GM21423 (cell line): ENCODE measurements at regions not wholly inside any gene's neighbourhood (a gene's known extent, or its start where the extent isn't known, plus 50 kb on each side); places are given as distances from the start of the nearest gene placed in this dataset.
"Not testable (repeated sequence)": the region's sequence is repeated elsewhere in the genome, so short reads cannot be mapped to it uniquely, and the experiment has no call there.

ENCODE experiments used
- ATAC-seq: cut with Tn5 transposase; IDR thresholded peaks from one replicate; pipeline ENCODE4 v1.9.1; 2021; ENCODE audit warnings: mild to moderate bottlenecking, moderate library complexity; ENCODE audit not compliant: unreplicated experiment

DNA sequence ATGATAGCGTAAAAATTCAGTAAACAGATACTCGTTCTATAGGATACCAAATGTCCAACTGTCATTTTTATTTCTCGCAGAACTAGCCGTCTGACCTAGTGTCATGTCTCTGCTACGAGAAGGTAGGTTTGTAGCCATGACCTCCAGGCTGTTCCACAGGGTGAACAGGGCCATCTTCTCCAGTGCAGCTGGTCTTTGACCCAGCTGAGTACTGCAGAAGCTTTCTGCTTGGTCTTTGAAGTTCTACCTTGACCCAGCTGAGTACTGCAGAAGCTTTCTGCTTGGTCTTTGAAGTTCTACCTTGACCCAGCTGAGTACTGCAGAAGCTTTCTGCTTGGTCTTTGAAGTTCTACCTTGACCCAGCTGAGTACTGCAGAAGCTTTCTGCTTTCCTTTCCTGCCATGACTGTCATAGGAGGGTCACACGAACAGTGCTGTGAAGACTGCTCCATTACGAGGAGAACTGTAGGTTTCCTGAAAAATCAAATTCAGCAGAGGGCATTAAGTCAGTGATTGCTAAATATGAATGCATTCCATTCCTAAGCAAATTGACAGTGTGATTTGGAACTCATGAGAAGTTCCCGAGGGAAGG lies 532.8 kb upstream of the NRP1 start:
- not testable (repeated sequence) for ATAC-seq

GRCh38 chr10:33863352-33863751 lies 528.9 kb upstream of the NRP1 start:
- ATAC-seq, result no peak

GRCh38 chr10:33862536-33863105 lies 528.2 kb upstream of the NRP1 start:
- no peak for ATAC-seq

GRCh38 chr10:33861833-33862232 lies 527.4 kb upstream of the NRP1 start:
- no peak for ATAC-seq

DNA sequence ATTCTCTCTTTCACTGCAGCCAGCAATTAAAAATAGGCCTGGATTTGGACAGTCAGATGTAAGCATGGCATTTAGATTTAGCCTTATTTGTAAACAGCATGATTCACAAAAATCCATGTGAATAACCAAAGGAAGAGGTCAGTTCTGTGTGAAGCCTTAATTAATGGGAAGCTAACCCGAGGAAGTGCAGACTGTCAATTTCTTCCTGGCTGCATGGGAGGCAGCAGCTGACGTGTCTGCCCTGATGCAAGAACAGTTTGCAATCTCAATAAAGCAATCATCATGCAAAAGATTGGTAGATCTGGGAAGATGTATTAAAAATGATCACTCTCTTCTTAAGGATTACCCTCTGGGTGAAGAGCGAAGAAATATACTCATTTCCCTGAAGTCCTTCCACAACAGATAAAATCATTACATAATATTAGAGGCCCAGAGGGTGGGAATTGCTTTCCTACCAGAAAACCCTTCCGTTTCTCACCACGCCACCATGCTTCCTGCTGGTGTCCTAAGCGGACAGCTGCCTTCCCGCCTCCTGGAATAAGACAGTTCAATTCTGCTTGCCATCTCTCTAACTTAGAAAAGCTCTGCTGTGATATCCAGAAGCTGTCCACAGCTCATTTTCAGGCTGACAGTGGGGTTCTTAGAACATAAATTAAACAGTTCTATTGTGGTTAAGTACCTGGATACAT lies 526.7 kb upstream of the NRP1 start:
- ATAC-seq, result no peak

DNA sequence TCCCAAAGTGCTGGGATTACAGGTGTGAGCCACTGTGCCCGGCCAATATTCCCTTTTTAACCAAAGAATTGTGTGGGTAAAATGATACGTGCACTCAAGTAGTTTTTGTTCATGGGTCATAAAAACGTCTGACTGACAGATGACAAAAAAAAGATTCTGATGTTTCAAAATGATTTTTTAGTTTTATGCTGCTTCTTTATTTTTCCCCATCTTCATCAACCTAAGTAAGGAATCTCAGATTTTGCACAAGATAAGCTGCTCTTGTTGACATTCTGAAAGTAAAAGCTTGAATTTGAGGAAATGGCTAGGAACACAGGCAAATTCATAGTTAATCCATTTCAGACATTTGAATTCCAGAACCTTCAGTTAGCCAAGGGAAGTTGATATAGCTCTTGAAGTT lies 526.1 kb upstream of the NRP1 start:
- no peak for ATAC-seq

- ATAC-seq, result no peak
Observed at GRCh38 chr10:33859319-33860022, 525.0 kb upstream of the NRP1 start.

DNA sequence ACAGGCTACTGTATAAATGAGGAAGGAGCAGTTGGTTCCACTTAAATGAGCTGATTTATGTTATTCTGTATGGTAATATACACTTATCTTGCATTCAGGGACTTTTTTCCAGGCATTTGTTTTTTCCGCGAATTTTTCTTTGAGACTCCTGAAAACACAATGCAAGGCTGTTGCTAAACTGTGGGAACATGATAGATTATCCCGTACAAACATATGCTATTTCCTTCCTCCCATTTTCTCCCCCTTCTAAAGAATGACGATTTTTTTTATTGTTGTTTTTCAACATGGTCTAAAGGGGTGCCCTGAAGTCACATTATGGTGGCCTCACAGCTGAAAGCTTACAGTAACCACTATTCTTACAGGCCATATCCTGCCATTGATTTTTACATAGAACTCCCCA lies 523.9 kb upstream of the NRP1 start:
- ATAC-seq, result no peak

- ATAC-seq, result not testable (repeated sequence)
Observed at GRCh38 chr10:33853221-33853620, 518.8 kb upstream of the NRP1 start.

DNA sequence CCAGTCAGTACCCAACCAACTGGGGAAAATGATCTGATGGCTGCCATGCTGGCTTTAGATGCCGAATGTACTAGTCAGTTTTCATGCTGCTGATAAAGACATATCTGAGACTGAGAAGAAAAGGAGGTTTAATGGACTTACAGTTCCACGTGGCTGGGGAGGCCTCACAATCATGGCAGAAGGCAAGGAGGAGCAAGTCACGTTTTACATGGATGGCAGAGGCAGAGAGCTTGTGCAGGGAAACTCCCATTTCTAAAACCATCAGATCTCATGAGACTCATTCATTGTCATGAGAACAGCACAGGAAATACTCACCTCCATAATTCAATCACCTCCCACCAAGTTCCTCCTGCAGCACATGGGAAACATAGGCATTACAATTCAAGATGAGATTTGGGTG lies 508.9 kb upstream of the NRP1 start:
- no peak for ATAC-seq

DNA sequence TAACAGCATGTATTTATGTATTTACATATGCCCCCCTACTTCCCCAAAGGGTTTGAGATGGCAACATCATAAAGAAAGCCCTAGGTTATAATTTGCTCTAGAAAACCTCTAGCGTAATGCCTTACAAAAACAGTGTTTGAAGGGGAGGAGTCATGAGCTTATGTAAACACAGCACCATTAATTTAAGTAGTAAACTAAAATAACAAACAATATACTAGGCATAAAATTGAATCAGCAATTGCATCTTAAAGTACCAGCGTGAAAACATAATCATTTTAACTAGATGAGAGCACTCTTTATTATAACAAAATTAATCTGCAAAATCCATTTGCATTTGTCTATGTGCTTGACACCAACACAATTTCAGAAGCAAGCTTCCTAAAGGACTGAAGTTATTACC lies 507.2 kb upstream of the NRP1 start:
- no peak for ATAC-seq

DNA sequence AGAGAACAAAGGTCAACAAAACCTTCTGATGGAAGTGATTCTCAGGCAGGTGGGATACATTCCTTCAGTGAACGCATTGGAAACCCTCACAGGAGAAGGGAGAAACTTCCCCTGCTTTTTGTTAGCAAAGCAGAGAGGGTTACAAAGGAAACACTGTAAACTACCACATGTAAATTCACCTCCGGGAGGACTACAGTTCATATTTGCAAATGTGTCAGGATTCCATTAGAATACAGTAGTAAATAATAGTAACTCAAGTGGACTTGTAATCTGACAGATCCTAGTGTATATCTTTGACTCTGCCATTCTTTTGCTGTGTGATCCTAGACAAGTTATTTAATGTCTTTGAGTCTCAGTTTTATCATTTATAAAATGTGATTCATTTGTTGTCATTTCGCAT lies 504.3 kb upstream of the NRP1 start:
- ATAC-seq, result no peak

DNA sequence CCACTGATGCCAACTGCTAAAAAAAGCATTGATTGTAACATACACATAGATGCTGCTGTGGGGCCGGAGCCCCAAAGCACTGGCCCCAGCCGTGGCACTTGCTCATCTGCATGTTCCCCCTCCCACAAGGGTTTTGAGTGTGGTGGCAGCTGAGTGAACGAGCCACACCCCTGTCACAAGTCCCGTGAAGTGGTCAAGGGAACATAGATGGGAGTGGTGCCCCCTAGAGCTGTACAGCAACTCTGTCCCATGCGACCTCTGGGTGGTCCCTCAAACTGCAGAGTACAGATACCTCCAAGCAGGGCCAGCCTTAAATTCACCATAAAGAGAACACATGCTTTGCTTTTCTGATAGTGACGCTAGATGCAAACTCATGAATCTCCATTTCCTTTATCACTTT lies 503.3 kb upstream of the NRP1 start:
- no peak for ATAC-seq

DNA sequence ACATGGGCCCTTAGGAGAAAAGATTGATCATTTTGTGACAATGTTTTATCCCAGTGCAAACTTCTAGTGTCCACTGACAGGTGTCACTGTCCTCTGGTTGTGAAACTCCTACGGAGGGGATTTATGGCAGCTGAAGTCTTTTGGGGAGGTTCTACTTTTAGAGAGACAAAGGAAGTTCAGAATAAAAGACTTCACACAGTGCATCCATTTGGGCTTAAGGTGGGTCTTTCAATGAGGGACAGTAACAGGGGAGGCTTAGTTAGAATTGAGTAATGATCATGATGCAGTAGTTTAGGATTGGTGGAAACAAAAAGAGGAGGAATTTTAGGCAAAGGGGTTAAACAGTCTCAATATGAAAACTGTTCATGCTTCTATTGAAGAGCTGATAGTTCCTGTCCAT lies 501.1 kb upstream of the NRP1 start:
- no peak for ATAC-seq

DNA sequence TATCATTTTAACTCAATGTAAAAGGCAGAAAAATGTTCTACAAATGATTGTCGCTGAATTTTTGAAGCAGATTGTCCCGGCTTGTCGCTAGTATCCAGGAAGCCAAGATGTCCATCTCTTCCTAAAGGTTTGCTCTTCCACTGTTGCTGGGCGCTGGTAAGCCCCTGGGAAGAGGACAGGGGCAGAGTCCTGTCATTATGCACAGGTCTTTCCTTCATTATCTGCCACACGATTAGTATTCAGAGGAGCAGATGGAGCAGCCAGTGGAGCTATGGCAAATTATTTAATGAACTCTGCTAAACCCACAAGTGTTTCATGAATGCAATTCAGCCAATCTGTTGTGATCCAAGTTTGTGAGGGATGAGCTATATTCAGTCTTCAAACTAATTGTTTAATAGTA lies 499.1 kb upstream of the NRP1 start:
- no peak for ATAC-seq

DNA sequence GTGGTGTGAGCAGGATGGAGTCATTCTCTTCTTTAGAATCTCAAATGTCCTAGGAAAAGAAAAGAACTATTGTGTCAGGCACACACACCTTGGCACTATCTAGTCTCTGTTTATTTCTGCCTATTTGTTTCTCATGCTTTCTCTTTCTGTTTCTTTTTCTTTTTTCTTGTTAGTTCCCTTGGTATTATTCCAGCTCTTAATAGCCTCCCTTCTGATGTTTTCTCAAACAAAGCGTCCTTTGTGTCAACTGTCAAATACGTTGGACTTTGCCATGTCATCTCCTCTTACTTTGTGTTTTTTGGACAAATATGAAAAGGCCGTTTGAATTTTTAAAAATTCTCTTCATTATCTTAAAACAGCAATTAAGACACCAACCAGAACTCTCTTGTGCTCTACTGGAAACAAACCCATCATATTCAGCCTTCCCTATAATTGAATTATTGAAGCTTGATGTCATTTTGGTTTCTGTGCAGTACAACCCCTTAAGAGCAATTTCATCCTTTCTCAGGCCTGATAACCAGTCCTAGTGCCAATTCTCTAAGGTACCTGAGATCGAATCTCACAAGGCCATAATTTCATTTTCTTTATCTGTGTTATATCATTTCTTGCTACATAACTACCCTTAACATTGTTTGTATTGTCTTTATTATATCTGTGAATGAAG lies 497.8 kb upstream of the NRP1 start:
- ATAC-seq, result no peak

- ATAC-seq, result no peak
Observed at GRCh38 chr10:33831591-33831990, 497.1 kb upstream of the NRP1 start.

DNA sequence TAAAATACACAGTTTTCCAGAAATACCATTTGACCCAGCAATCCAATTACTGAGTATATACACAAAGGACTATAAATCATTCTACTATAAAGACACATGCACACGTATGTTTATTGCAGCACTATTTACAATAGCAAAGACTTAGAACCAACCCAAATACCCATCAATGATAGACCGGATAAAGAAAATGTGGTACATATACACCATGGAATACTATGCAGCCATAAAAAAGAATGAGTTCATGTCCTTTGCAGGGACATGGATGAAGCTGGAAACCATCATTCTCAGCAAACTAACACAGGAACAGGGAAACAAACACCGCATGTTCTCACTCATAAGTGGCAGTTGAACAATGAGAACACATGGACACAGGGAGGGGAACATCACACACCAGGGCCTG lies 495.4 kb upstream of the NRP1 start:
- ATAC-seq, result not testable (repeated sequence)

DNA sequence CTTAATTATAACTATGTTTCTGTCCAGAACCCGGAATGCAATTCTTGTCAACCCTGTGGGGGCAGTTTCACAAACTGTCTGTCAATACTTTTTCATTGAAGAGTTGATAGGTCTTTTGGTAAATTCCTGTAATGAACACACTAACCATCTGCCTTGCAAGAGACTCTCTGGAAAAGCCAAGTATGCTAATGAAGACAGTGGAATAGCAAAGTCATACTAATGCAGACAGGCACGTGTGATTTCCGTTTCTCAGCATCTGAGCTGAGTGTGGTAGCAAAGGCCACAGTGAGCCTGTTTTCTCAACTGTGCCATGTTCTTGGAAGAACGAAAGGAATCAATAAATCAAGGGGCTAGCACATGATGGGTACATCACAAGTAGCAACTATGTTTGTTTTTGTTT lies 494.1 kb upstream of the NRP1 start:
- no peak for ATAC-seq

DNA sequence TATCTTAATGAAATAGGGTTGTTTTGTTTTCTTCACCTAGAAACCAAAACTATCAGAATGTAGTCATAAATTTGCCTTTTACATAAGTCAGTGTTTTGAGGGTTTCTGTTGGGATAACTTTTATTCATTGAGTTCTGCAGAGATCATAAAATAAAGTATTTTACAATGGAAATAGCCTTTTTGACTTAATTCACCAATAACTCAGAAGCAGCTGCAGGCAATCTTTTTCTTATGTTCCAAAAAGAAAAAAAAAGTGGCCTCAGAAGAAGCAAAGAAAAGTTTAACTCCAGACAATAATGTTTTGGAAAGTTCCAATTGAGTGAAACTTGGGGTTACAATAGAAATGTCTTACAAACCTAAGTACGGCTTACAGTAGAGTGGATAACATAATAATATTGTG lies 491.7 kb upstream of the NRP1 start:
- ATAC-seq, result no peak

- no peak for ATAC-seq
Observed at GRCh38 chr10:33822774-33823173, 488.3 kb upstream of the NRP1 start.

- no peak for ATAC-seq
Observed at GRCh38 chr10:33820531-33820930, 486.1 kb upstream of the NRP1 start.
